ENCODE measurements at regions not wholly inside any gene's neighbourhood (a gene's known extent, or its start where the extent isn't known, plus 50 kb on each side); places are given as distances from the start of the nearest gene placed in this dataset.

- Histone ChIP-seq H3K4me2 (ENCODE audit: low read depth, low read length) (no peak overlapping the region), H3K27ac (ENCODE audit: extremely low read length, insufficient read depth, low read length) (no peak overlapping the region), H3K27me3 (ENCODE audit: control insufficient read depth in 1 of 2, insufficient read depth in 2 of 2, low read length in 2 of 2) (no peaks in the 10 kb centered on the region), H3K4me1 (ENCODE audit: insufficient read depth, low read length) (no peaks in the 10 kb centered on the region), H3K9ac (ENCODE audit: insufficient read depth, low read depth, low read length) (no peak overlapping the region), H4K20me1 (ENCODE audit: insufficient read depth, low read length) (no peaks in the 10 kb centered on the region), H2AFZ (ENCODE audit: low read length) (no peak overlapping the region), H3K4me3 (replicated peaks in 1 of 3; ENCODE audit: insufficient read depth in 1 of 3, low read depth in 2 of 3, low read length in 3 of 3) (no peak overlapping the region), H3K79me2 (ENCODE audit: insufficient read depth, low read length) (no peaks in the 10 kb centered on the region), H3K9me3 (ENCODE audit: low read length) (no peaks in the 10 kb centered on the region), H3K36me3 (replicated peaks in 1 of 2; ENCODE audit: control insufficient read depth in 1 of 2, insufficient read depth in 2 of 2, low read length in 2 of 2) (no peaks in the 10 kb centered on the region)
- intact Hi-C loops (cut with micrococcal nuclease; ENCODE audit: unreplicated experiment) (no loop called here), in situ Hi-C loops (cut with HindIII; ENCODE audit: extremely low pct_ligation_motif_present, low pct_unique_long_range_greater_than_20kb) (no loop called here)
- FAIRE-seq (no peak), DNase-seq (ENCODE audit: low spot score) (no peak), ATAC-seq (no peak)
- no TSS peak for BruUV-seq (replicated peaks)
- ChIA-PET CTCF (ENCODE audit: low intra/inter-chr PET ratio, low total read pairs) (no interaction called here), POLR2A (no interaction called here)
- 0% methylated on average over 3 of the region's 3 CpGs for whole genome bisulfite sequencing (ENCODE audit: low lambda C conversion rate)
- TF ChIP-seq TBP (CRISPR knock-in tag; IDR thresholded peaks at IDR 0.05) (no peak), ZMAT3 (CRISPR knock-in tag; conservative IDR thresholded peaks at IDR 0.05) (no peak), ZNF276 (CRISPR knock-in tag; IDR thresholded peaks at IDR 0.05; ENCODE audit: low read depth) (no peak), RBFOX2 (IDR thresholded peaks at IDR 0.05; ENCODE audit: low read depth, low read length) (no peak), TEF (CRISPR knock-in tag; IDR thresholded peaks at IDR 0.05) (no peak), FOXP1 (IDR thresholded peaks at IDR 0.05) (no peak), FOXP1 (CRISPR knock-in tag; IDR thresholded peaks at IDR 0.05) (no peak), USF2 (IDR thresholded peaks at IDR 0.05; ENCODE audit: low read depth, low read length) (no peak), USF2 (CRISPR knock-in tag; IDR thresholded peaks at IDR 0.05; ENCODE audit: borderline replicate concordance) (no peak), ZC3H13 (CRISPR knock-in tag; IDR thresholded peaks at IDR 0.05) (no peak), ZNF574 (CRISPR knock-in tag; IDR thresholded peaks at IDR 0.05) (no peak), KLF6 (CRISPR knock-in tag; IDR thresholded peaks at IDR 0.05) (no peak), ZNF598 (CRISPR knock-in tag; IDR thresholded peaks at IDR 0.05; ENCODE audit: borderline replicate concordance) (no peak), RORA (CRISPR knock-in tag; IDR thresholded peaks at IDR 0.05) (no peak)
Observed at GRCh38 chr12:97288531-97288930, 174.1 kb upstream of the RMST start.
